ENCODE measurements at regions not wholly inside any gene's neighbourhood (a gene's known extent, or its start where the extent isn't known, plus 50 kb on each side); places are given as distances from the start of the nearest gene placed in this dataset.

DNA sequence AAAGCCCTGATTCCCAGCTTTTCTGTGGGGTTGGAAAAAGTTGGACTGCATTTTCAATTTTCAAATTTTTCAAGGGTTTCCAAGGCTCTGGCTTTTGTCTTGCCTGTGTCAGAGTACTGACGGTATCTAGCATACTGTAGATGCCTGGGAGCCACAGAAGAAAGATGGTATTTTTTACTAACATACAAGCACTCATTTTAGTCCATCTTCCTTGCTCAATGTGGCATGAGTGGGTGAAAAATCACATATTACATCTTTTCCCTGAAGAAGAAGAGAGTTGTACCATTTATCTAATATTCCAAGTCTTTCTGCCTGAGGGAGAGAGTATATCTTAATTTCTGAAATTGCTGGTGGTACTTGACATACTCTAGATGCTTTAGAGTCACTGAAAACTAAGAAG is 738.6 kb upstream of the ADGRL3 start:
- no peak overlapping the region for H3K4me3 Mint-ChIP-seq
- H3K9me3 Mint-ChIP-seq, result peaks cover 12% of the 10 kb centered on the region
- POLR2A ChIA-PET, result no interaction called here
- no peaks in the 10 kb centered on the region; the same call in 1 of the 2 replicates for H3K36me3 Mint-ChIP-seq
- CTCF ChIA-PET, result no interaction called here
- no peak for ATAC-seq
- no peak for DNase-seq (ENCODE audit: low spot score)
- H3K27me3 Mint-ChIP-seq (ENCODE audit: low read depth), result no peaks in the 10 kb centered on the region
- TF ChIP-seq IRF2 (CRISPR knock-in tag; IDR thresholded peaks at IDR 0.05; ENCODE audit: borderline replicate concordance, low read depth), result no peak
- TF ChIP-seq, protein P1, sequence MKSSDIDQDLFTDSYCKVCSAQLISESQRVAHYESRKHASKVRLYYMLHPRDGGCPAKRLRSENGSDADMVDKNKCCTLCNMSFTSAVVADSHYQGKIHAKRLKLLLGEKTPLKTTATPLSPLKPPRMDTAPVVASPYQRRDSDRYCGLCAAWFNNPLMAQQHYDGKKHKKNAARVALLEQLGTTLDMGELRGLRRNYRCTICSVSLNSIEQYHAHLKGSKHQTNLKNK (CRISPR knock-in tag; IDR thresholded peaks at IDR 0.05), result no peak
- no peak for TF ChIP-seq SMAD4 (CRISPR knock-in tag; IDR thresholded peaks at IDR 0.05)
- no peaks in the 10 kb centered on the region for H3K4me1 Mint-ChIP-seq
- no peak overlapping the region for H3K27ac Mint-ChIP-seq

DNA sequence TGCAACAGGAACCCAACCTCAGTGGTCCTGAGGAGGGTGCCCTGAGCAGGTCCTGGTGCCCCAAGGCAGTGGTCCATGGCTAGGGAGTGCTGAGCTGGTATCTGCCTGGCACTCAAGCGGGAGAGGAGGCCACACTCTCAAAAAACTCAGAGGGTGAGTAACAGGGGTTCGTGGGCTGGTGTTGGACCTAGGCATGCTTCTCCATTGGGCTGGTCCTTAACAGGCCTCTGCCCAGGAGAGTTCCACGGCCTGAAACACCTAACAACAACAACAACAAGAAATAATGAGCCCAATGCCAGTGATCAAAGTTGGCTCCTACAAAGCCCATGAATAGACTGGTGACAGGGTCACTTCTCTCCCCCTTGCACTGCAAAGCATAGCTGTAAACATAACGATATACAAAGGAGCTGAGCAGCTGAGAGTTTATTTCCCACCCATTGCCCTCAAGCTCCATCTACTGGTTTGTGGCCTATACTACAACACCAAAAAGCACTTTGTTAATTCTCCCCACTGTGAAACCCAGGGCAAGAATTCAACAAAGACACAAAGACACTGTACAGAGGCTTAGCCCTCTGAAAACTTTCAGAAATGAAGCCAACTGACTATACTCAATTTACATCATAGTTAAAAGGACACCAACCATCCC is 736.1 kb upstream of the ADGRL3 start:
- ChIA-PET CTCF (interaction anchor here (0.6 to 1.2 kb wide), 8 partner anchors 9 to 342 kb away, joined by 3 to 6 read pairs (median 4); no protein-coding TSS in a partner anchor), POLR2A (no interaction called here)
- H3K9me3 Mint-ChIP-seq, result peaks cover 12% of the 10 kb centered on the region
- H3K4me3 Mint-ChIP-seq, result no peak overlapping the region
- DNase-seq (ENCODE audit: low spot score) (no peak), ATAC-seq (peak; percentile 99)
- no peaks in the 10 kb centered on the region for H3K27me3 Mint-ChIP-seq (ENCODE audit: low read depth)
- TF ChIP-seq, protein P2, sequence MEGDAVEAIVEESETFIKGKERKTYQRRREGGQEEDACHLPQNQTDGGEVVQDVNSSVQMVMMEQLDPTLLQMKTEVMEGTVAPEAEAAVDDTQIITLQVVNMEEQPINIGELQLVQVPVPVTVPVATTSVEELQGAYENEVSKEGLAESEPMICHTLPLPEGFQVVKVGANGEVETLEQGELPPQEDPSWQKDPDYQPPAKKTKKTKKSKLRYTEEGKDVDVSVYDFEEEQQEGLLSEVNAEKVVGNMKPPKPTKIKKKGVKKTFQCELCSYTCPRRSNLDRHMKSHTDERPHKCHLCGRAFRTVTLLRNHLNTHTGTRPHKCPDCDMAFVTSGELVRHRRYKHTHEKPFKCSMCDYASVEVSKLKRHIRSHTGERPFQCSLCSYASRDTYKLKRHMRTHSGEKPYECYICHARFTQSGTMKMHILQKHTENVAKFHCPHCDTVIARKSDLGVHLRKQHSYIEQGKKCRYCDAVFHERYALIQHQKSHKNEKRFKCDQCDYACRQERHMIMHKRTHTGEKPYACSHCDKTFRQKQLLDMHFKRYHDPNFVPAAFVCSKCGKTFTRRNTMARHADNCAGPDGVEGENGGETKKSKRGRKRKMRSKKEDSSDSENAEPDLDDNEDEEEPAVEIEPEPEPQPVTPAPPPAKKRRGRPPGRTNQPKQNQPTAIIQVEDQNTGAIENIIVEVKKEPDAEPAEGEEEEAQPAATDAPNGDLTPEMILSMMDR (IDR thresholded peaks at IDR 0.05), result peak; percentile 25; the same call in 1 of the 2 replicates
- TF ChIP-seq FOXP1 (CRISPR knock-in tag; IDR thresholded peaks at IDR 0.05; ENCODE audit: borderline replicate concordance) (no peak), ZNF219 (CRISPR knock-in tag; IDR thresholded peaks at IDR 0.05; ENCODE audit: borderline replicate concordance) (no peak)
- TF ChIP-seq, protein P3, sequence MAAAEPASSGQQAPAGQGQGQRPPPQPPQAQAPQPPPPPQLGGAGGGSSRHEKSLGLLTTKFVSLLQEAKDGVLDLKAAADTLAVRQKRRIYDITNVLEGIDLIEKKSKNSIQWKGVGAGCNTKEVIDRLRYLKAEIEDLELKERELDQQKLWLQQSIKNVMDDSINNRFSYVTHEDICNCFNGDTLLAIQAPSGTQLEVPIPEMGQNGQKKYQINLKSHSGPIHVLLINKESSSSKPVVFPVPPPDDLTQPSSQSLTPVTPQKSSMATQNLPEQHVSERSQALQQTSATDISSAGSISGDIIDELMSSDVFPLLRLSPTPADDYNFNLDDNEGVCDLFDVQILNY (CRISPR knock-in tag; IDR thresholded peaks at IDR 0.05), result no peak
- H3K27ac Mint-ChIP-seq, result no peak overlapping the region
- H3K36me3 Mint-ChIP-seq, result no peaks in the 10 kb centered on the region; the same call in 1 of the 2 replicates
- H3K4me1 Mint-ChIP-seq, result no peaks in the 10 kb centered on the region

DNA sequence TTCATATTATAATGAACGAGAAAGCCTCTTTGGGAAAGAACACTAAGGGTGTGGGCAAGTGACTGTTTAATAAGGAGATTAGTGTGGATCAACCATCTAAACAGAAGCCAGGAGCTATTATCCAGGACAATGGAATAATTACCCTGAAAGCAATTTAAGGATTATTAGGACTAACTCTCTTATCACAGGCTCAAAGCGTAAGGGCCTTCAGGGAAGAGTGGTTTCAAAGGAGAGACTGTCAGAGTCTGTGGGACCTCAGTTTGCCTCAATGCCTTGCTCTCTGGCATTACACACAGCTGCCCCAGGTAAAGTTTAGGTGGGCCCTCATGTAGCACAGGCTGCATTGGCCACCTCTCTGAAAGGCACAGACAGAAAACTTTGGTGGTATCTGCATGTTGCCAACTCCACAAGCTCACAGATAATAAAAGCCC is 717.2 kb upstream of the ADGRL3 start:
- ChIA-PET POLR2A (no interaction called here), CTCF (interaction anchor here (0.9 kb wide), 1 partner anchor 19 kb away, joined by 6 read pairs; no protein-coding TSS in a partner anchor)
- peaks cover 17% of the 10 kb centered on the region for H3K9me3 Mint-ChIP-seq
- peaks cover 41% of the 10 kb centered on the region for H3K4me1 Mint-ChIP-seq
- no peak overlapping the region for H3K27ac Mint-ChIP-seq
- no peak for DNase-seq (ENCODE audit: low spot score)
- peak; percentile 66 for ATAC-seq
- no peak for TF ChIP-seq HMGA2 (CRISPR knock-in tag; IDR thresholded peaks at IDR 0.05)
- H3K36me3 Mint-ChIP-seq, result no peaks in the 10 kb centered on the region
- H3K4me3 Mint-ChIP-seq, result no peak overlapping the region
- H3K27me3 Mint-ChIP-seq (ENCODE audit: low read depth), result no peaks in the 10 kb centered on the region

DNA sequence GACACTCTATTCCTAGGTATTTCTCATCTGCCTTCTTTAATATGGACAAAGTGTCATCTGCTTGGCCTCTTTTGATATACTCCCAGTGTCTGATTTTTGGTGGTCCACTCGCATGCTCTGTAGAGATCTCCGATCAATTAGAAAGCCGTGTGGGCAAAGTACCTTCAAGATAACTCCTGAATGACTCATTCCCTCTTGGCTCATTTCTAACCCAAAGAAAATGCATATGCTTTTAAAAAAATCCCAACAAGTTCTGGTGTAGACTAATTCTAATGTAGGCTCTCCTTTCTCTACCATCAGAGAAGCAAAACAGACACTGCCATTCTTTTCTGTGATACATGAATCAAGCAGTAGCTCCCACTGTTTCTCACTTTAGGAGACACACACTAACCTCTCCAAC is 714.9 kb upstream of the ADGRL3 start:
- H3K27me3 Mint-ChIP-seq (ENCODE audit: low read depth), result no peaks in the 10 kb centered on the region
- ATAC-seq, result peak; percentile 28; the same call in 1 of the 2 replicates
- H3K36me3 Mint-ChIP-seq, result no peaks in the 10 kb centered on the region
- peaks cover 13% of the 10 kb centered on the region for H3K9me3 Mint-ChIP-seq
- ChIA-PET POLR2A (no interaction called here), CTCF (no interaction called here)
- peaks cover 42% of the 10 kb centered on the region for H3K4me1 Mint-ChIP-seq
- DNase-seq (ENCODE audit: low spot score), result no peak
- no peak overlapping the region for H3K4me3 Mint-ChIP-seq
- no peak for TF ChIP-seq GABPB1 (CRISPR knock-in tag; IDR thresholded peaks at IDR 0.05)
- no peak for TF ChIP-seq ZNF416 (CRISPR knock-in tag; IDR thresholded peaks at IDR 0.05)
- TF ChIP-seq, protein P4, sequence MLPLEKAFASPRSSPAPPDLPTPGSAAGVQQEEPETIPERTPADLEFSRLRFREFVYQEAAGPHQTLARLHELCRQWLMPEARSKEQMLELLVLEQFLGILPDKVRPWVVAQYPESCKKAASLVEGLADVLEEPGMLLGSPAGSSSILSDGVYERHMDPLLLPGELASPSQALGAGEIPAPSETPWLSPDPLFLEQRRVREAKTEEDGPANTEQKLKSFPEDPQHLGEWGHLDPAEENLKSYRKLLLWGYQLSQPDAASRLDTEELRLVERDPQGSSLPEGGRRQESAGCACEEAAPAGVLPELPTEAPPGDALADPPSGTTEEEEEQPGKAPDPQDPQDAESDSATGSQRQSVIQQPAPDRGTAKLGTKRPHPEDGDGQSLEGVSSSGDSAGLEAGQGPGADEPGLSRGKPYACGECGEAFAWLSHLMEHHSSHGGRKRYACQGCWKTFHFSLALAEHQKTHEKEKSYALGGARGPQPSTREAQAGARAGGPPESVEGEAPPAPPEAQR (CRISPR knock-in tag; IDR thresholded peaks at IDR 0.05), result no peak
- TF ChIP-seq SMAD4 (CRISPR knock-in tag; IDR thresholded peaks at IDR 0.05), result no peak
- TF ChIP-seq, protein P5, sequence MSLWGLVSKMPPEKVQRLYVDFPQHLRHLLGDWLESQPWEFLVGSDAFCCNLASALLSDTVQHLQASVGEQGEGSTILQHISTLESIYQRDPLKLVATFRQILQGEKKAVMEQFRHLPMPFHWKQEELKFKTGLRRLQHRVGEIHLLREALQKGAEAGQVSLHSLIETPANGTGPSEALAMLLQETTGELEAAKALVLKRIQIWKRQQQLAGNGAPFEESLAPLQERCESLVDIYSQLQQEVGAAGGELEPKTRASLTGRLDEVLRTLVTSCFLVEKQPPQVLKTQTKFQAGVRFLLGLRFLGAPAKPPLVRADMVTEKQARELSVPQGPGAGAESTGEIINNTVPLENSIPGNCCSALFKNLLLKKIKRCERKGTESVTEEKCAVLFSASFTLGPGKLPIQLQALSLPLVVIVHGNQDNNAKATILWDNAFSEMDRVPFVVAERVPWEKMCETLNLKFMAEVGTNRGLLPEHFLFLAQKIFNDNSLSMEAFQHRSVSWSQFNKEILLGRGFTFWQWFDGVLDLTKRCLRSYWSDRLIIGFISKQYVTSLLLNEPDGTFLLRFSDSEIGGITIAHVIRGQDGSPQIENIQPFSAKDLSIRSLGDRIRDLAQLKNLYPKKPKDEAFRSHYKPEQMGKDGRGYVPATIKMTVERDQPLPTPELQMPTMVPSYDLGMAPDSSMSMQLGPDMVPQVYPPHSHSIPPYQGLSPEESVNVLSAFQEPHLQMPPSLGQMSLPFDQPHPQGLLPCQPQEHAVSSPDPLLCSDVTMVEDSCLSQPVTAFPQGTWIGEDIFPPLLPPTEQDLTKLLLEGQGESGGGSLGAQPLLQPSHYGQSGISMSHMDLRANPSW (CRISPR knock-in tag; conservative IDR thresholded peaks at IDR 0.05; ENCODE audit: low read depth), result no peak
- TF ChIP-seq ZBTB21 (CRISPR knock-in tag; IDR thresholded peaks at IDR 0.05; ENCODE audit: borderline replicate concordance), result no peak
- no peak for TF ChIP-seq TEAD4 (CRISPR knock-in tag; IDR thresholded peaks at IDR 0.05)
- TF ChIP-seq, protein P6, sequence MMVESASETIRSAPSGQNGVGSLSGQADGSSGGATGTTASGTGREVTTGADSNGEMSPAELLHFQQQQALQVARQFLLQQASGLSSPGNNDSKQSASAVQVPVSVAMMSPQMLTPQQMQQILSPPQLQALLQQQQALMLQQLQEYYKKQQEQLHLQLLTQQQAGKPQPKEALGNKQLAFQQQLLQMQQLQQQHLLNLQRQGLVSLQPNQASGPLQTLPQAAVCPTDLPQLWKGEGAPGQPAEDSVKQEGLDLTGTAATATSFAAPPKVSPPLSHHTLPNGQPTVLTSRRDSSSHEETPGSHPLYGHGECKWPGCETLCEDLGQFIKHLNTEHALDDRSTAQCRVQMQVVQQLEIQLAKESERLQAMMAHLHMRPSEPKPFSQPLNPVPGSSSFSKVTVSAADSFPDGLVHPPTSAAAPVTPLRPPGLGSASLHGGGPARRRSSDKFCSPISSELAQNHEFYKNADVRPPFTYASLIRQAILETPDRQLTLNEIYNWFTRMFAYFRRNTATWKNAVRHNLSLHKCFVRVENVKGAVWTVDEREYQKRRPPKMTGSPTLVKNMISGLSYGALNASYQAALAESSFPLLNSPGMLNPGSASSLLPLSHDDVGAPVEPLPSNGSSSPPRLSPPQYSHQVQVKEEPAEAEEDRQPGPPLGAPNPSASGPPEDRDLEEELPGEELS (CRISPR knock-in tag; IDR thresholded peaks at IDR 0.05), result no peak
- TF ChIP-seq PRRX2 (CRISPR knock-in tag; IDR thresholded peaks at IDR 0.05), result no peak
- no peak for TF ChIP-seq JUN (CRISPR knock-in tag; IDR thresholded peaks at IDR 0.05)
- H3K27ac Mint-ChIP-seq, result peak overlapping the region; percentile 24

All from WTC11 (cell line).